ENCODE measurements at regions not wholly inside any gene's neighbourhood (a gene's known extent, or its start where the extent isn't known, plus 50 kb on each side); places are given as distances from the start of the nearest gene placed in this dataset.

GRCh38 chr14:97788364-97788763 is 991.2 kb downstream of the VRK1 start:
- no peak overlapping the region for H3K18ac ChIP-seq (ENCODE audit: low read depth, low read length)
- no peak overlapping the region for H3K4me2 ChIP-seq (ENCODE audit: low read depth, low read length)
- H4K8ac ChIP-seq (ENCODE audit: low read depth in 2 of 2, low read length in 2 of 2), result no peak overlapping the region
- H3K23ac ChIP-seq (ENCODE audit: low read depth, low read length), result no peak overlapping the region
- H2AFZ ChIP-seq (replicated peaks; ENCODE audit: low read length, poor library complexity), result no peak overlapping the region
- no peak for DNase-seq
- no peak overlapping the region for H3K4me3 ChIP-seq (ENCODE audit: insufficient read depth, low read depth, low read length)
- H3K79me1 ChIP-seq (ENCODE audit: low read depth in 1 of 2, low read length in 2 of 2), result no peaks in the 10 kb centered on the region
- H2BK120ac ChIP-seq (ENCODE audit: low read depth, low read length), result no peak overlapping the region
- CTCF ChIA-PET, result no interaction called here
- no peak overlapping the region for H2AK9ac ChIP-seq (replicated peaks; ENCODE audit: low read depth, low read length, poor library complexity)
- H2BK15ac ChIP-seq (ENCODE audit: low read depth, low read length), result no peak overlapping the region
- POLR2A ChIA-PET (ENCODE audit: unreplicated experiment), result no interaction called here
- no peak overlapping the region for H3K14ac ChIP-seq (replicated peaks; ENCODE audit: low read depth, low read length)
- no peak overlapping the region for H2BK5ac ChIP-seq (ENCODE audit: low read depth, low read length, poor library complexity, severe bottlenecking)
- H2BK20ac ChIP-seq (ENCODE audit: low read depth, low read length), result no peak overlapping the region
- no peaks in the 10 kb centered on the region for H3K9me1 ChIP-seq (ENCODE audit: insufficient read depth, low read length)
- TF ChIP-seq CEBPB (IDR thresholded peaks at IDR 0.05; ENCODE audit: low read depth, low read length), result no peak
- TF ChIP-seq NFE2L2 (IDR thresholded peaks at IDR 0.05; ENCODE audit: low read depth, low read length), result no peak
- TF ChIP-seq RFX5 (IDR thresholded peaks at IDR 0.05; ENCODE audit: low read depth, low read length), result no peak
- no peak for TF ChIP-seq FOS (IDR thresholded peaks at IDR 0.05; ENCODE audit: low read depth, low read length)
- no TSS peak for BruUV-seq (replicated peaks)
- no peak overlapping the region for H3K4ac ChIP-seq (ENCODE audit: low read depth, low read length)
- in situ Hi-C loops (cut with MboI; ENCODE audit: low sequenced_read_pairs) (no loop called here), intact Hi-C loops (cut with micrococcal nuclease) (no loop called here), dilution Hi-C loops (cut with HindIII; ENCODE audit: low sequenced_read_pairs, unreplicated experiment) (no loop called here)
- no peak overlapping the region for H3K56ac ChIP-seq (ENCODE audit: extremely low read depth, insufficient read depth, low read length)
- no peak overlapping the region for H4K5ac ChIP-seq (ENCODE audit: low read depth, low read length)
- no peak overlapping the region for H4K91ac ChIP-seq (ENCODE audit: insufficient read depth, low read depth, low read length)
- no peaks in the 10 kb centered on the region for H3K36me3 ChIP-seq (ENCODE audit: control insufficient read depth, insufficient read depth, low read length)
- no peak overlapping the region for H3K9ac ChIP-seq (ENCODE audit: low read depth, low read length)
- H3K27me3 ChIP-seq (ENCODE audit: control insufficient read depth, insufficient read depth, low read length), result no peaks in the 10 kb centered on the region
- no peak overlapping the region for H3K27ac ChIP-seq (ENCODE audit: insufficient read depth, low read length)
- ATAC-seq (ENCODE audit: low read depth), result no peak
- H3K4me1 ChIP-seq (ENCODE audit: control insufficient read depth, insufficient read depth, low read length), result no peaks in the 10 kb centered on the region
- H4K20me1 ChIP-seq (ENCODE audit: insufficient read depth, low read length), result no peaks in the 10 kb centered on the region
- H3K9me3 ChIP-seq (ENCODE audit: control insufficient read depth, insufficient read depth, low read length), result peaks cover 5% of the 10 kb centered on the region; the same call in 1 of the 2 replicates
- H2AK5ac ChIP-seq (ENCODE audit: low read depth, low read length), result no peak overlapping the region

Data from IMR-90 (cell line).